GM12891 (cell line): ENCODE measurements at regions not wholly inside any gene's neighbourhood (a gene's known extent, or its start where the extent isn't known, plus 50 kb on each side); places are given as distances from the start of the nearest gene placed in this dataset.
A peak's percentile ranks its signal among the peaks of the same experiment; 100 is the strongest.

Experiments
- DNase-seq: peaks from one replicate; pipeline ENCODE4 v3.0.0; 2011; ENCODE audit warnings: low spot score; ENCODE audit not compliant: insufficient read length
- FAIRE-seq: peaks from 2 replicates; lab custom pipeline; 2011; peaks lifted over from hg19 to GRCh38; lab: Jason Lieb, UNC
- PAX5 ChIP-seq: IDR thresholded peaks from 2 replicates; pipeline ENCODE4 v1.6.1; 2011; ENCODE audit warnings: low read length, moderate library complexity, mild to moderate bottlenecking; ENCODE audit not compliant: insufficient read depth, severe bottlenecking
- POLR2A ChIP-seq: IDR thresholded peaks from 2 replicates; pipeline ENCODE4 v1.6.1; 2011; ENCODE audit warnings: low read depth, low read length, control low read depth
- POLR2AphosphoS5 ChIP-seq: IDR thresholded peaks from 2 replicates; pipeline ENCODE4 v1.6.1; 2011; ENCODE audit warnings: low read depth, low read length, control low read depth
- POU2F2 ChIP-seq: IDR thresholded peaks from 2 replicates; pipeline ENCODE4 v1.6.1; 2011; ENCODE audit warnings: low read depth, mild to moderate bottlenecking, control low read depth, low read length, moderate library complexity
- SPI1 ChIP-seq: IDR thresholded peaks from 2 replicates; pipeline ENCODE4 v1.6.1; 2011; ENCODE audit warnings: low read depth, low read length, control low read depth
- TAF1 ChIP-seq: IDR thresholded peaks from 2 replicates; pipeline ENCODE4 v1.6.1; 2011; ENCODE audit warnings: low read depth, low read length, control low read depth

DNA sequence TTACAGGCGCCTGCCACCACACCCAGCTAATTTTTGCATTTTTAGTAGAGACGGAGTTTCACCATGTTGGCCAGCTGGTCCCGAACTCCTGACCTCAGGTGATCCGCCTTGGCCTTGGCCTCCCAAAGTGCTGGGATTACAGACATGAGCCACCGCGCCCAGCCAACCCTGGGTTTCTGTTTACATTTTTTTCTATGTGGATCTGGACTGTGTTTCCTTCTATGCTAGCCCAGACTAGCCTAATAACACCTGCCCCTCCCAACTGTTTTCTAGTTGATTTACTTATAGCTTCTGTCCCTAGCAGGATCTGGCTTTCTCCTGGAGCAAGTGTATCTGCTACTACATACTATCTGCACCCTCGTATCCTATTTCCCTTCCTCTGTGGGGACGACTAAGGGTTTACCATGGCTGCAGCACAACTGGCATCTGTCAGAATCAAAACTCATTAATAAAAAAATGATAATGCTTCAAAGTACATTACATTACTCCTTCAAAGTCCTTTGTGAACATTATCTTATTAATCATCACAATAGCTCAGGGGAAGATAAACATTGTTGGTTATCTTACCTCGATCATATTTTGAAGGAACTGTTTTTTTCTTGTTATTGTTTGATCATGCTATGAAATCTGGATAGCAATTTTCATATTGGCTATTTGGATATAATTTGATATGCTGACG is 228.3 kb downstream of the KLF5 start:
- FAIRE-seq (no peak), DNase-seq (no peak)
- TF ChIP-seq POU2F2: no peak
- no peak for TF ChIP-seq POLR2A
- no peak for TF ChIP-seq POLR2AphosphoS5
- TF ChIP-seq TAF1: no peak
- no peak for TF ChIP-seq SPI1
- TF ChIP-seq PAX5: no peak

DNA sequence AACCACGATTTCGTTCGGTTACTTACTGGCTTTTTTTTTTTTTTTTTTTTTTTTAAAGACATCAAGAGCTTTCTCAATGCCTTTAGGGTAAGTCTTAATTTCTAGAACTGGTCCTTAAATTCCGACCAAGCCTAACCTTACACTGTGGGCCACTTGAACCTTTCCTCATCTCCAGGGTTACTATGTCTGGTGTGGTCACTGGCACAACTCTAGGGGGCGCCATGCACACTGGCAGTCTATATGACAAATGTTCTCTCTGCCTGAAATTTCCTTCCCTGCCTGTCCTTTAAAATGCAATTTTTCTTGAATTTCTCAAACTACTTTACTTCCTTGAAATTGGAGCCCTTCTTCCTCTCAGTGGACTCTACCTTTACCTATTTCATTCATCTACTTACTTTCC is 227.4 kb downstream of the KLF5 start:
- DNase-seq: no peak
- FAIRE-seq: no peak
- TF ChIP-seq POU2F2 (no peak), SPI1 (no peak)

DNA sequence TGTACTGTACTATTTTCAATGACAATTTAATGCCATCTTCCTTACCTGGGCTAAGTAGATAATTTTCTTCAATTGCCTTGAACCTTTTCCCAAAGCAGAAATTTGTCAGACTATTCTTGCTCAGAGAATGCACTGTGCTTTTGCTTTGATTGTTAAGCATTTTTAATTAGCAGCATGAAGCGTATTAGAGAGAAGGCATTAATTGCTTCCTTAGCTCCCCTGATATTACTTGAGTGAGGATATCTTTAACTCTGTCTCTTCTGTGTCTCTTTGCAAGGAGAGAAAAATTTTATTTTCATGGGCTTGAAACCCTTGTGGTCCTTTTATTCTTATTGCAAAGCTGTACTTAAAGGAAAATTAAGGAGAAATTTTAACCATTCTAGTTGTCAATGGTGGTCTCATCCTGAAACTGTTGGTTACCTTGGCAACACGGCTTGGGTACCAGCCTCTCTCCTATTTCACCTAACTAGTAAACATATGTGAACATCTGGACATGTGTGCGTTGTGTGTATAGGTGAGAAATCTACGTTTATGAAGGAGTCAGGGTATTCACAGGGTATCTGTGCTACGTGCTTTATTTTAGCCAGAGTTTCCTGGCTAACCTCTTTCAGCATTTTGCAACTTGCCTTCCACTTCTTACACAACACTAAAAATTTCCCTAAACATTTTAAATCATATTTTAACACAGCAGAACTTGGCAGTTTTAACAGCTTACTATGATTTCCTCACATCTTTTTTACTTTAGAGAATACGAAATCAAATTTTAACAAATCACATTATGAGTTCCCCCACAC is 225.5 kb downstream of the KLF5 start:
- no peak for FAIRE-seq

GRCh38 chr13:73283636-73284035 is 224.8 kb downstream of the KLF5 start:
- TF ChIP-seq SPI1 (no peak), POU2F2 (no peak), PAX5 (no peak), POLR2AphosphoS5 (no peak), POLR2A (no peak), TAF1 (no peak)
- DNase-seq (no peak), FAIRE-seq (no peak)

More for the DNA sequence above, 225.5 kb downstream of the KLF5 start:
- DNase-seq: no peak
- TF ChIP-seq POLR2AphosphoS5: no peak
- no peak for TF ChIP-seq SPI1
- no peak for TF ChIP-seq POLR2A
- TF ChIP-seq POU2F2: no peak
- no peak for TF ChIP-seq PAX5
- no peak for TF ChIP-seq TAF1

DNA sequence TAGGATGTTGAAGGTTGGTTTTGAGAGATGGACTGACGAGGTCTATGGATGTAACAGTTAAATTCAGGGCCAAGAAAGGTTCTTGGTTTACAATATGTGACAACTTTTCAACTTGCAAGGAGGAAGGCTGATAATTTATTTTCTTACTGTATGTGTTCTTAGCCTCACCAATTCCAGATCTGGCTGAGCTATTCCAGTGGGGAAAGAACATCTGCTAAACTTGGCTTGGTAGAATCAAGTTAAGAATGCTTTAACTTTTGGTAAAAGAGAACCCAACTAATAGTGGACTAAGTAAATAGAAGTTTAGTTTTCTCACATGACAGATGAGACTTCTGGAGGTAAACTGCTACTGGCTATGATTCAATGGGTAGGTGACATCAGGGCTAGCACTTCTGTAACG is 222.9 kb downstream of the KLF5 start:
- TF ChIP-seq TAF1 (no peak), SPI1 (no peak), POU2F2 (no peak), PAX5 (no peak), POLR2AphosphoS5 (no peak), POLR2A (no peak)
- DNase-seq (no peak), FAIRE-seq (no peak)

- TF ChIP-seq POLR2A: no peak
- TF ChIP-seq PAX5: no peak
- TF ChIP-seq SPI1: peak; percentile 55
- no peak for TF ChIP-seq POLR2AphosphoS5
- DNase-seq: no peak
- no peak for FAIRE-seq
Measured at GRCh38 chr13:73278186-73278585, 219.4 kb downstream of the KLF5 start.

GRCh38 chr13:73275163-73275562 is 216.4 kb downstream of the KLF5 start:
- FAIRE-seq: no peak
- no peak for TF ChIP-seq TAF1
- TF ChIP-seq POLR2A: no peak
- TF ChIP-seq POU2F2: no peak
- no peak for TF ChIP-seq SPI1
- no peak for TF ChIP-seq POLR2AphosphoS5
- TF ChIP-seq PAX5: no peak
- no peak for DNase-seq

GRCh38 chr13:73274147-73274546 is 215.3 kb downstream of the KLF5 start:
- no peak for FAIRE-seq
- TF ChIP-seq PAX5 (no peak), SPI1 (no peak)
- no peak for DNase-seq

- TF ChIP-seq POLR2A (no peak), TAF1 (no peak), PAX5 (no peak), POLR2AphosphoS5 (no peak), SPI1 (no peak), POU2F2 (no peak)
- DNase-seq: no peak
- FAIRE-seq: no peak
Measured at GRCh38 chr13:73273745-73274144, 214.9 kb downstream of the KLF5 start.
